ENCODE measurements at regions not wholly inside any gene's neighbourhood (a gene's known extent, or its start where the extent isn't known, plus 50 kb on each side); places are given as distances from the start of the nearest gene placed in this dataset.

DNA sequence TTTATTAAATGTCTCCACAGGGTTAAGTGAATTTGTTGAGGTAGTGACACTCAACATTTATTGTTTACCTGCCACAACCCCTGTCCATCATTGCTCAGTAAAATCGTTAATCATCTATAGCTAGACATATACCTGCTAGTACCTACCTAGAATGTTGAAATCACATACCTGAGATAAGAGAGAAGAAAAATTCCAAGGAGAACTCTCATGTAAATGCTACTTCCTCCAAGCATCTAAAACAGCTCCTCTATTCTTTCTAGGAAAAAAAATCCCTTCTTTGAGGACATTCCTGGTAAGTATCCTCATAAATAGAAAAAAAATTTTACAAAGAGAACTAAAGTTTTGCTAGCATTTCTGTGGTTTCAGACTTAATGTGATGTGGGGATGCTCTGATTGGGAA lies 325.1 kb downstream of the DAD1 start:
- DNase-seq (ENCODE audit: low spot score): no peak
- TF ChIP-seq, protein P1, sequence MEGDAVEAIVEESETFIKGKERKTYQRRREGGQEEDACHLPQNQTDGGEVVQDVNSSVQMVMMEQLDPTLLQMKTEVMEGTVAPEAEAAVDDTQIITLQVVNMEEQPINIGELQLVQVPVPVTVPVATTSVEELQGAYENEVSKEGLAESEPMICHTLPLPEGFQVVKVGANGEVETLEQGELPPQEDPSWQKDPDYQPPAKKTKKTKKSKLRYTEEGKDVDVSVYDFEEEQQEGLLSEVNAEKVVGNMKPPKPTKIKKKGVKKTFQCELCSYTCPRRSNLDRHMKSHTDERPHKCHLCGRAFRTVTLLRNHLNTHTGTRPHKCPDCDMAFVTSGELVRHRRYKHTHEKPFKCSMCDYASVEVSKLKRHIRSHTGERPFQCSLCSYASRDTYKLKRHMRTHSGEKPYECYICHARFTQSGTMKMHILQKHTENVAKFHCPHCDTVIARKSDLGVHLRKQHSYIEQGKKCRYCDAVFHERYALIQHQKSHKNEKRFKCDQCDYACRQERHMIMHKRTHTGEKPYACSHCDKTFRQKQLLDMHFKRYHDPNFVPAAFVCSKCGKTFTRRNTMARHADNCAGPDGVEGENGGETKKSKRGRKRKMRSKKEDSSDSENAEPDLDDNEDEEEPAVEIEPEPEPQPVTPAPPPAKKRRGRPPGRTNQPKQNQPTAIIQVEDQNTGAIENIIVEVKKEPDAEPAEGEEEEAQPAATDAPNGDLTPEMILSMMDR (IDR thresholded peaks at IDR 0.05; ENCODE audit: extremely low read depth, insufficient read depth, missing control alignments): no peak
- in situ Hi-C loops (cut with MboI; ENCODE audit: low pct_unique_long_range_greater_than_20kb, low sequenced_read_pairs, unreplicated experiment): no loop called here

DNA sequence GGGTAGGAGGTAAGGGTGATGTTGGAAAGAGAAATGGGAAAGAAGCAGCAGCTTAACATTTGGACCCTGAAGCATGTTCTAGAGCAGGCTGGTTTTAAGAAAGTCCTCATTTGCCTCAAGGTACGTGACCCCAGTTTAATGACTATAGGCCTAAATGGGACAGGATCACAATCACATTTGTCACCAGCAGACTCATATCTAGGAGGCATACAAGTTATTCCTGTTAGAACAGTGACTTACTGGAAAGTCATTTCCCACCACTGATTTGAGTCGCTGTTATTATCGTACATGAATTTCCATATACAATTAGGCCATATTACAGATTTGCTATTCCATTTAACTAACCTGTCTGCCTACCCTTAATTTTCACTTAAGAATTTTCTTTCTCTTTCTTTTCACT lies 326.1 kb downstream of the DAD1 start:
- no peak for DNase-seq (ENCODE audit: low spot score)
- TF ChIP-seq, protein P1 (IDR thresholded peaks at IDR 0.05; ENCODE audit: extremely low read depth, insufficient read depth, missing control alignments): no peak
- in situ Hi-C loops (cut with MboI; ENCODE audit: low pct_unique_long_range_greater_than_20kb, low sequenced_read_pairs, unreplicated experiment): no loop called here

DNA sequence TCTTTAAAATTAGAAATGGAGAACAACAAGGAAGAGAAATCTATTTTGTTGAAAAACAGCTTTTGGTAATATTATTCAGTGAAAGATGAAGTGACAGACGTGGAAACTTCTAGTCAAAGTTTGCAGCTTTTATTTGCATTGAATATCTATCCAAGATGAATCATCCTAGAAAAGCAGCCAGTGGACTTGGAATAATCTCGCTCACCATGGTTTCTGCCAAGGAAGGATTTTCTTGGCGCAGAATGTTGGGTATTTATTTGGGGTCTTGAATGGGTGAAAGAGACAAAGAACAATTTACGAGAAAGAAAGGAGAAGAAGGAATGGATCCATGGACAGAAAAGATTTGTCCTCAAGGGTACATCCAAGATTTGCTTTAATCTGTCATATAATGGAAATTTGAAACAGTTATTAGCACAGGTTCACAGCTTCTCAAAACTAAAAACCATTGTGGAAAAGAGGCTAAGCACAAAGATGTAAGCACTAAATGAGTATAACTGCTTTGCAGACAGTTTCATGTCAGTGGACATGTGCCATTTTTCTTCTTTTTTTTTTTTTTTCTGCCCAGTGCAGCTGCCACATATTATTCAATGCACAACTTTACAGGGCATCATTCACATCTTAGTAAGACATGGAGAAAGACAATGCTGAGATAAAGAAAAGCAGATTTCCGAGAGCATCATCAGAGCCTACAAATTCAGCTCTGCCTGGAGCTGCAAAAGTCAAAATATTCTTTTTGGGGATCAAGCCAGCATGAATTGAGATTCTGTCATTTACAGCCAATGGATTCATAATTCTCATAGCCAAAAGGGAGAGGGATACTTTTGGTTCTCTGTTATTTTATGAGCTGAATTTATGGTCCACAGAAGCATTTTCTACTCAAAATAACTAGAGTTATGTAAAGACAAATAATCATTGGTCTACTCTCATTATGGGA lies 333.7 kb downstream of the DAD1 start:
- TF ChIP-seq, protein P1 (IDR thresholded peaks at IDR 0.05; ENCODE audit: extremely low read depth, insufficient read depth, missing control alignments): no peak
- DNase-seq (ENCODE audit: low spot score): no peak
- in situ Hi-C loops (cut with MboI; ENCODE audit: low pct_unique_long_range_greater_than_20kb, low sequenced_read_pairs, unreplicated experiment): no loop called here

DNA sequence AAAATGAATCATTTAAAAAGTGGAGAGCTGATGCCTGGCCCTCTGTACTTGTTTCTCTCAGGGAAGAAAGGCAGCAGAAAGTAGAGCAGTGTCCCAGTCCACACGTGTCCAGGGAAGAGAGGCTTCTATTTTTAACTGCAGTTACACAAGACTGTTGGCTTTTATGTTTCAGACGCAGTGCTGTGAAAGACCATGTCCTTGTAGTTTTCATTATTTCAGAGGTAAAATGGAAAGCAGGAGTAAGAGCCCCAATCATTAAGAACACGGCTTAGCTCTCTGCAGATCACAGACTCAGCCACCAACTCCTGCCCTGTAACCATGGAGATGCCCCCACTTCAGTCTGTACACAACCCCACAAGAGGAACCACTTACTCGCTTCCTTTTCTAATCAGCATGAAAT lies 336.3 kb downstream of the DAD1 start:
- TF ChIP-seq, protein P1 (IDR thresholded peaks at IDR 0.05; ENCODE audit: extremely low read depth, insufficient read depth, missing control alignments): no peak
- DNase-seq (ENCODE audit: low spot score): no peak
- in situ Hi-C loops (cut with MboI; ENCODE audit: low pct_unique_long_range_greater_than_20kb, low sequenced_read_pairs, unreplicated experiment): no loop called here

DNA sequence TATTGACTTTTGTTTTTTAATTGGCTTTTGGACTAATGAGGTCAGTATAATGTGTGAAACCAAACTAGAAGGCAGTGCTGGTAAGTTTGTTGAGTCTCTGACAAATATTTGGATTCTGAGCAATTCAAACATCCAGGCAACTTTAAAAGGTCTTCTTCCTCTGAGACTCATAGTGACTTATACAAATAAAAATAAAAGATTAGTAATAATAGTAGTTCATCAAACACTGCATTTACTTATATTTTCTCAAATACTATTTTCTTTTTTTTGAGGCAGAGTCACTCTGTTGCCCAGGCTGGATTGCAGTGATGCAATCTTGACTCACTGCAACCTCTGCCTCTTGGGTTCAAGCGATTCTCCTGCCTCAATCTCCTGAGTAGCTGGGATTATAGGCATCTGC lies 337.9 kb downstream of the DAD1 start:
- DNase-seq (ENCODE audit: low spot score): no peak
- in situ Hi-C loops (cut with MboI; ENCODE audit: low pct_unique_long_range_greater_than_20kb, low sequenced_read_pairs, unreplicated experiment): no loop called here
- TF ChIP-seq, protein P1 (IDR thresholded peaks at IDR 0.05; ENCODE audit: extremely low read depth, insufficient read depth, missing control alignments): no peak

DNA sequence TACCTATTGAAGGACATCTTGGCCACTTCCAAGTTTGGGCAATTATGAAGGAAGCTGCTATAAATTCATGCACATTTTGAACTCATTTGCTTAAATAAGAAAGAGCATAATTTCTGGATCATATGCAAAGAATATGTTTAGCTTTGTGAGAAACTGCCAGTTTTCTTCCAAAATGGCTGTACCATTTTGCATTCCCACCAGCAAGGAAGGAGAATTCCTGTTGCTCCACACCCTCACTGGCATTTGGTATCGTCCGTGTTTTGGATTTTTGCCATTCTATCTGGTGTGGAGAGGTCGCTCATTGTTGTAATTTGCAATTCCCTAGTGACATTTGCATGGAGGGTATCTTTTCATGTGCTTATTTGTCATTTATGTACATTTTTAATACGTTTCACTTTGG lies 339.3 kb downstream of the DAD1 start:
- DNase-seq (ENCODE audit: low spot score): no peak
- in situ Hi-C loops (cut with MboI; ENCODE audit: low pct_unique_long_range_greater_than_20kb, low sequenced_read_pairs, unreplicated experiment): no loop called here
- TF ChIP-seq, protein P1 (IDR thresholded peaks at IDR 0.05; ENCODE audit: extremely low read depth, insufficient read depth, missing control alignments): no peak

Data from GM13977 (cell line).